GM10266 (cell line): ENCODE measurements at regions not wholly inside any gene's neighbourhood (a gene's known extent, or its start where the extent isn't known, plus 50 kb on each side); places are given as distances from the start of the nearest gene placed in this dataset.

ENCODE experiments used
- DNase-seq: peaks from one replicate; pipeline ENCODE4 v3.0.0; 2012; ENCODE audit errors: extremely low spot score
- CTCF ChIP-seq: IDR thresholded peaks from 2 replicates; pipeline ENCODE4 v1.5.1; 2012; ENCODE audit warnings: mild to moderate bottlenecking, low read depth; ENCODE audit not compliant: control insufficient read depth, insufficient read depth; ENCODE audit errors: missing control alignments

- TF ChIP-seq CTCF, result no peak
- DNase-seq, result no peak
Observed at GRCh38 chr2:8258406-8258805, 423.4 kb upstream of the ID2 start.

- DNase-seq, result no peak
- TF ChIP-seq CTCF, result no peak
Observed at GRCh38 chr2:8259106-8259840, 422.6 kb upstream of the ID2 start.

- DNase-seq, result no peak
- no peak for TF ChIP-seq CTCF
Observed at GRCh38 chr2:8259841-8260178, 422.0 kb upstream of the ID2 start.

DNA sequence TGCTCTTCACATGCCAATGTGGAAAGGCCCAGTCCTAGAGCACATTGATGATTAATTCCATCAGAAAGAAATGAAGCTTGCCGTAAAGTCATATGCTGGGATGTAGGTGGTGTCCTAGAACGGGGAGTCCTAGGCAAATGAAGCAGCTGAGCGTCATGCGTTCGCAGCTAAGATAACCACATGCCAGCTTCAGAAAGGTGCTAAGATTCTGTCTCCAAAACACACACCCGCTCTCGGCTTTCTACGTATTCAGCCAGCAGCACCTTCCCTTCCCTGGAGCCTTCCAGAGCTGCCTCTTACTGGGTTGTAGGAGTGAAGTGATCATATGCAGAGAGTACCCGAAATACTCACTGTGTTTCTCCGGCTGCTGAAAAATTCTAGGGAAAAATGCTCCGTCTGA lies 421.6 kb upstream of the ID2 start:
- no peak for DNase-seq

DNA sequence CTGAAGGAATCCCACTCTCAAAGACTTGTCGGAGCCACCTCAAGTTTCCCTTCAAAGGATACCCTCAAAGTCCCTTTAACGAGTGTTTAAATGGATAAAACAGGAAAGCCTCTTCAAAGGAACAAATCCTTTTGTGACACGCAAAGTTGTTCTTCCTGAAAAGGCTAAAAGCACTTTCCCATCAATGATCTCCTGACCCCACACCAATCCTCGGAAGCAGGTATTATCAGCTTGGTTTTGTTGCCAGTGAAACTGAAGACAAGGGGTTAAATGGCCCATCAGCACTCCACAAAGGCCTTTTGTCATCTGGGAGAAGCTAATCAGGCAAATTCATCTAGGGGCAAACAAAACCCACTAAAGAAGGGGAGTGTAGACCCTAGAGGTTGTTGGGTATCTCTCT lies 418.0 kb upstream of the ID2 start:
- no peak for DNase-seq

More for the DNA sequence above, 421.6 kb upstream of the ID2 start:
- no peak for TF ChIP-seq CTCF

DNA sequence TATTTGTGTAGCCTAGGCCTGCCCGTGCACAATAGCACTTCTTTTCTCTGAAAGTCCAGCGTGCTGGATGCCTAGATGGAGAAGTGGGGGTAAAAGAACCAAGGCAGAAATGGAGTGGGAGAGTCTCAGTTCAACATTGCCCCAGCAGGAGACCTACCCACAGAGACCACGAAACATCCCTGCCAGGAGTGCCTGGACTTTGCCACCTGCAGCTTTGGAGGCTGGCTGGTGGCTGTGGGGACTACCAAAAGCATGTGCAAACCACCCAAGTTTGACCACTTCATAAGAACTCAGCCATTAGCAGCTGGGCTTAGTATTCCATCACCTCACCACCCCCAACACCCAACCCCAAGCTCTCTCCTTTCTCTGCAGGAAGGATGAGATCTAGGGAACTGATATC lies 416.9 kb upstream of the ID2 start:
- TF ChIP-seq CTCF, result no peak
- DNase-seq, result no peak

More for the DNA sequence above, 418.0 kb upstream of the ID2 start:
- no peak for TF ChIP-seq CTCF

- DNase-seq, result no peak
- no peak for TF ChIP-seq CTCF
Observed at GRCh38 chr2:8265476-8266226, 416.2 kb upstream of the ID2 start.
